K562 (cell line): ENCODE measurements at regions not wholly inside any gene's neighbourhood (a gene's known extent, or its start where the extent isn't known, plus 50 kb on each side); places are given as distances from the start of the nearest gene placed in this dataset.

Experiments used
- ATAC-seq: fragments of 200-7000 bp; cut with Tn5 transposase; 3 replicates; pipeline ENCODE4 v1.9.1; 2020; ENCODE audit warnings: moderate library complexity
- BruUV-seq: library from RNA; stranded (reverse); fragments of 400-500 nt; replicated peaks from 2 replicates; lab custom pipeline; 2021; lab: Mats Ljungman, UMichigan
- CTCF ChIA-PET: fragments of 300-600 bp; formaldehyde crosslinking; extraction: SDS; loops from one replicate; lab custom pipeline; 2021; ENCODE audit warnings: low intra/inter-chr PET ratio; lab: Yijun Ruan, JAX
- POLR2A ChIA-PET: fragments of 300-600, 350-650 bp; sonication (Branson Sonifier 250); formaldehyde crosslinking; extraction: SDS; loops from one replicate; lab custom pipeline; 2021; ENCODE audit warnings: antibody characterized with exemption, inconsistent platforms; lab: Yijun Ruan, JAX
- DNase-seq, 4 experiments: peaks; one replicate each; pipeline versions ENCODE4 v3.0.0 to v3.0.0-alpha.2; 2011 to 2018; ENCODE audit warnings: low spot score in 3 of 4, mixed read lengths in 3 of 4; ENCODE audit errors: extremely low read depth in 1 of 4
- FAIRE-seq: peaks from 2 replicates; lab custom pipeline; 2011; peaks lifted over from hg19 to GRCh38; lab: Jason Lieb, UNC
- H2AFZ ChIP-seq: 2 replicates; pipeline ENCODE4 v1.6.0; 2011; ENCODE audit warnings: low read depth, low read length, control low read depth, inconsistent platforms
- H3K27ac ChIP-seq: fragments of 200-600 bp; 3 replicates; pipeline ENCODE4 v1.8.0; 2011; ENCODE audit warnings: low read depth, mild to moderate bottlenecking, control low read depth, inconsistent platforms, low read length, moderate library complexity, mixed read lengths; ENCODE audit errors: extremely low read depth
- H3K27me3 ChIP-seq, 2 experiments: fragments of 300-600 bp in 1 of 2; 2 replicates in 1 of 2; 3 replicates in 1 of 2; pipeline versions ENCODE4 v1.6.0 to v1.8.0; 2011; ENCODE audit warnings: inconsistent platforms in 2 of 2, low read length in 2 of 2, mild to moderate bottlenecking in 1 of 2, mixed read lengths in 1 of 2, moderate library complexity in 1 of 2; ENCODE audit not compliant: control insufficient read depth in 2 of 2, insufficient read depth in 2 of 2
- H3K36me3 ChIP-seq: fragments of 300-600 bp; 3 replicates; pipeline ENCODE4 v1.8.0; 2011; ENCODE audit warnings: mild to moderate bottlenecking, low read length, inconsistent platforms; ENCODE audit not compliant: control insufficient read depth, insufficient read depth
- H3K4me1 ChIP-seq, 2 experiments: fragments of 200-600 bp in 1 of 2; replicated peaks in 1 of 2; 2 replicates in 1 of 2; 3 replicates in 1 of 2; pipeline versions ENCODE4 v1.5.1 to v1.8.0; 2011; ENCODE audit warnings: inconsistent platforms in 2 of 2, low read length in 2 of 2, mild to moderate bottlenecking in 1 of 2, mixed read lengths in 1 of 2, moderate library complexity in 1 of 2; ENCODE audit not compliant: control insufficient read depth in 2 of 2, insufficient read depth in 2 of 2
- H3K4me2 ChIP-seq: 2 replicates; pipeline ENCODE4 v1.6.1; 2011; ENCODE audit warnings: low read length, control low read depth, inconsistent platforms, mixed read lengths; ENCODE audit not compliant: insufficient read depth
- H3K4me3 ChIP-seq: fragments of 200-600 bp; sonication (generic), shearing (Covaris generic); 2 replicates; pipeline ENCODE4 v1.5.1; 2016; ENCODE audit warnings: control low read depth, inconsistent platforms
- H3K79me2 ChIP-seq: fragments of 200-600 bp; 3 replicates; pipeline ENCODE4 v1.8.0; 2011; ENCODE audit warnings: low read length, inconsistent platforms; ENCODE audit not compliant: control insufficient read depth, insufficient read depth
- H3K9ac ChIP-seq, 2 experiments: 2 replicates each; pipeline versions ENCODE4 v1.6.0 to v1.6.1; 2011; ENCODE audit warnings: low read depth in 2 of 2, low read length in 2 of 2, control low read depth in 1 of 2, inconsistent platforms in 1 of 2, mild to moderate bottlenecking in 1 of 2, mixed read lengths in 1 of 2; ENCODE audit not compliant: insufficient read depth in 1 of 2
- H3K9me1 ChIP-seq: one replicate; pipeline ENCODE4 v1.6.0; 2011; ENCODE audit warnings: inconsistent platforms, mild to moderate bottlenecking, low read length, moderate library complexity; ENCODE audit not compliant: control insufficient read depth, insufficient read depth
- H3K9me3 ChIP-seq: replicated peaks from 2 replicates; pipeline ENCODE4 v1.5.1; 2011; ENCODE audit warnings: low read depth, low read length, inconsistent platforms; ENCODE audit not compliant: control insufficient read depth, insufficient read depth
- H4K20me1 ChIP-seq: replicated peaks from 2 replicates; pipeline ENCODE4 v1.6.1; 2011; ENCODE audit warnings: low read length, inconsistent platforms, mixed read lengths; ENCODE audit not compliant: control insufficient read depth, insufficient read depth
- CEBPG ChIP-seq, 3 experiments: fragments of 200-800 bp in 1 of 3; sonication (Bioruptor generic) in 1 of 3; sonication (generic) in 1 of 3; formaldehyde crosslinking in 1 of 3; IDR thresholded peaks in 2 of 3; conservative IDR thresholded peaks in 1 of 3; 2 replicates each; pipeline versions ENCODE4 v1.6.1 to v1.8.0; 2016 to 2022; ENCODE audit warnings: missing compliant biosample characterization in 2 of 3, missing genetic modification characterization in 2 of 3, mild to moderate bottlenecking in 1 of 3, missing genetic modification reagents in 1 of 3
- E2F8 ChIP-seq: fragments of 450-650 bp; IDR thresholded peaks from 2 replicates; pipeline ENCODE4 v1.7.1; 2018; ENCODE audit warnings: mild to moderate bottlenecking, low read depth; ENCODE audit not compliant: partially characterized antibody
- FOS ChIP-seq: IDR thresholded peaks from 3 replicates; pipeline ENCODE4 v1.6.1; 2011; ENCODE audit not compliant: insufficient read length; ENCODE audit errors: extremely low read depth
- FOXJ3 ChIP-seq: sonication (generic); formaldehyde crosslinking; IDR thresholded peaks from 2 replicates; pipeline ENCODE4 v1.4.0; 2020; ENCODE audit warnings: mild to moderate bottlenecking, missing genetic modification reagents
- GTF2B ChIP-seq: IDR thresholded peaks from 2 replicates; pipeline ENCODE4 v1.6.1; 2011; ENCODE audit not compliant: insufficient read length; ENCODE audit errors: extremely low read depth
- KDM2B ChIP-seq: fragments of 250-450 bp; sonication (Bioruptor Pico); IDR thresholded peaks from 2 replicates; pipeline ENCODE4 v1.8.0; 2021; ENCODE audit warnings: mild to moderate bottlenecking, moderate library complexity
- OTX1 ChIP-seq: fragments of 450-650 bp; formaldehyde crosslinking; IDR thresholded peaks from 2 replicates; pipeline ENCODE4 v1.4.0; 2022; ENCODE audit warnings: mild to moderate bottlenecking
- RAD51 ChIP-seq: fragments of 450-650 bp; IDR thresholded peaks from 2 replicates; pipeline ENCODE4 v1.7.1; 2016; ENCODE audit warnings: low read depth, mild to moderate bottlenecking, borderline replicate concordance
- RBM25 ChIP-seq: fragments of 200-400 bp; formaldehyde crosslinking; IDR thresholded peaks from 2 replicates; pipeline ENCODE4 v1.6.1; 2018; ENCODE audit warnings: low read length, low read depth, moderate library complexity; ENCODE audit not compliant: severe bottlenecking
- SMARCB1 ChIP-seq: IDR thresholded peaks from 2 replicates; pipeline ENCODE4 v1.6.1; 2011; ENCODE audit warnings: improper control_type of control experiment, low read depth; ENCODE audit not compliant: insufficient read length
- STAT5B ChIP-seq: fragments of 250-450 bp; sonication (Bioruptor Pico); IDR thresholded peaks from 2 replicates; pipeline ENCODE4 v1.8.0; 2021; ENCODE audit warnings: mild to moderate bottlenecking, inconsistent platforms
- TFAP4 ChIP-seq: sonication (generic); formaldehyde crosslinking; IDR thresholded peaks from 2 replicates; pipeline ENCODE4 v1.8.0; 2022; ENCODE audit warnings: missing genetic modification reagents, mild to moderate bottlenecking, moderate library complexity, borderline replicate concordance
- ZNF77 ChIP-seq: fragments of 250-450 bp; sonication (Bioruptor Pico); IDR thresholded peaks from 2 replicates; pipeline ENCODE4 v1.5.0; 2020
- WGBS: fragments of 100-300 bp; shearing (Covaris generic); methylation state at CpG from one replicate; pipeline ENCODE4 v1.1.6; 2016; ENCODE audit warnings: low coverage, mixed read lengths; ENCODE audit not compliant: insufficient coverage; ENCODE audit errors: missing lambda C conversion rate; 5-methylcytosine and 5-hydroxymethylcytosine counted together
- in situ Hi-C: fragments of 300-500 bp; cut with MboI; formaldehyde crosslinking; loops from 4 replicates; pipeline ENCODE4 v1.15.0; 2018; ENCODE audit warnings: inconsistent platforms, mixed read lengths
- intact Hi-C: fragments of 100-400 bp; cut with micrococcal nuclease; formaldehyde crosslinking; loops from 2 replicates; pipeline ENCODE4 v1.14.2; 2022
- TF ChIP-seq, protein P1 (sequence below), 2 experiments: fragments of 450-650 bp; conservative IDR thresholded peaks; 2 replicates each; pipeline ENCODE4 v1.6.1; 2017; ENCODE audit warnings: mild to moderate bottlenecking in 2 of 2, moderate library complexity in 2 of 2
- TF ChIP-seq, protein P2 (sequence below): sonication (generic); formaldehyde crosslinking; IDR thresholded peaks from 2 replicates; pipeline ENCODE4 v1.8.1; 2023; ENCODE audit warnings: mild to moderate bottlenecking, missing genetic modification reagents, moderate library complexity

GRCh38 chr5:158050421-158050820, 191.5 kb upstream of the CLINT1 start:
- 0% methylated on average over 2 of the region's 2 CpGs for WGBS
- DNase-seq (no peak), FAIRE-seq (no peak), ATAC-seq (no peak)
- Histone ChIP-seq H3K9me3 (no peaks in the 10 kb centered on the region), H3K9me1 (no peaks in the 10 kb centered on the region), H2AFZ (no peak overlapping the region), H3K36me3 (no peaks in the 10 kb centered on the region), H3K4me1 (no peaks in the 10 kb centered on the region), H4K20me1 (no peaks in the 10 kb centered on the region), H3K9ac (no peak overlapping the region), H3K79me2 (no peaks in the 10 kb centered on the region), H3K4me2 (no peak overlapping the region), H3K27ac (no peak overlapping the region), H3K4me3 (no peak overlapping the region), H3K27me3 (no peaks in the 10 kb centered on the region)
- ChIA-PET CTCF (no interaction called here), POLR2A (no interaction called here)
- in situ Hi-C loops = no loop called here
- intact Hi-C loops = no loop called here
- BruUV-seq = no TSS peak
- TF ChIP-seq FOXJ3 (CRISPR knock-in tag) (no peak), ZNF77 (no peak), CEBPG (CRISPR knock-in tag; IDR thresholded peaks at IDR 0.05) (no peak), CEBPG (tag; conservative IDR thresholded peaks at IDR 0.05 in 1 of 2, IDR thresholded peaks at IDR 0.05 in 1 of 2) (no peak), RAD51 (no peak), STAT5B (CRISPR knock-in tag) (no peak), E2F8 (no peak), OTX1 (CRISPR knock-in tag) (no peak), KDM2B (CRISPR knock-in tag) (no peak), SMARCB1 (no peak), FOS (no peak), GTF2B (no peak), TFAP4 (no peak), RBM25 (no peak)
- TF ChIP-seq, protein P1, sequence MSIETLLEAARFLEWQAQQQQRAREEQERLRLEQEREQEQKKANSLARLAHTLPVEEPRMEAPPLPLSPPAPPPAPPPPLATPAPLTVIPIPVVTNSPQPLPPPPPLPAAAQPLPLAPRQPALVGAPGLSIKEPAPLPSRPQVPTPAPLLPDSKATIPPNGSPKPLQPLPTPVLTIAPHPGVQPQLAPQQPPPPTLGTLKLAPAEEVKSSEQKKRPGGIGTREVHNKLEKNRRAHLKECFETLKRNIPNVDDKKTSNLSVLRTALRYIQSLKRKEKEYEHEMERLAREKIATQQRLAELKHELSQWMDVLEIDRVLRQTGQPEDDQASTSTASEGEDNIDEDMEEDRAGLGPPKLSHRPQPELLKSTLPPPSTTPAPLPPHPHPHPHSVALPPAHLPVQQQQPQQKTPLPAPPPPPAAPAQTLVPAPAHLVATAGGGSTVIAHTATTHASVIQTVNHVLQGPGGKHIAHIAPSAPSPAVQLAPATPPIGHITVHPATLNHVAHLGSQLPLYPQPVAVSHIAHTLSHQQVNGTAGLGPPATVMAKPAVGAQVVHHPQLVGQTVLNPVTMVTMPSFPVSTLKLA (conservative IDR thresholded peaks at IDR 0.05) = no peak
- TF ChIP-seq, protein P2, sequence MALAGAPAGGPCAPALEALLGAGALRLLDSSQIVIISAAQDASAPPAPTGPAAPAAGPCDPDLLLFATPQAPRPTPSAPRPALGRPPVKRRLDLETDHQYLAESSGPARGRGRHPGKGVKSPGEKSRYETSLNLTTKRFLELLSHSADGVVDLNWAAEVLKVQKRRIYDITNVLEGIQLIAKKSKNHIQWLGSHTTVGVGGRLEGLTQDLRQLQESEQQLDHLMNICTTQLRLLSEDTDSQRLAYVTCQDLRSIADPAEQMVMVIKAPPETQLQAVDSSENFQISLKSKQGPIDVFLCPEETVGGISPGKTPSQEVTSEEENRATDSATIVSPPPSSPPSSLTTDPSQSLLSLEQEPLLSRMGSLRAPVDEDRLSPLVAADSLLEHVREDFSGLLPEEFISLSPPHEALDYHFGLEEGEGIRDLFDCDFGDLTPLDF = no peak
